ENCODE measurements at regions not wholly inside any gene's neighbourhood (a gene's known extent, or its start where the extent isn't known, plus 50 kb on each side); places are given as distances from the start of the nearest gene placed in this dataset.
"Not testable (repeated sequence)": the region's sequence is repeated elsewhere in the genome, so short reads cannot be mapped to it uniquely, and the experiment has no call there.

DNA sequence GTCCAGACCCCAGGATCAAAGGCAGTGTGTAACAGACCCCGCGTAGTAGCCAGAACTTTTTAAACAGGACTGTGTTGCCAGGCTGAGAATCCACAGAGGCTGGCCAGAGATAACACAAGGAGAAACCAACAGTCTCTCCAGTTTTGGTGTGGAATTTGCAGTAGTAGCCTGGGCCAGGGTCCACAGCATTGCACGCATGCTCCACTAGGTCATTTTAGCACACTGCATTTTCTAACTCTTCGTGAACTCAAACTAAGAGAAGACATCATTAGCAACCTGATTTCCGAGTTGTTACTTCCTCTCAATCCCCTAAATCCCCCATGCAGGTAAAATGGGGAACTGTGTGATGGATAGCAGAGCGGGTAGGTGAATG lies 119.6 kb downstream of the BOD1 start:
- in situ Hi-C loops (cut with HindIII; ENCODE audit: low sequenced_read_pairs): no loop called here

DNA sequence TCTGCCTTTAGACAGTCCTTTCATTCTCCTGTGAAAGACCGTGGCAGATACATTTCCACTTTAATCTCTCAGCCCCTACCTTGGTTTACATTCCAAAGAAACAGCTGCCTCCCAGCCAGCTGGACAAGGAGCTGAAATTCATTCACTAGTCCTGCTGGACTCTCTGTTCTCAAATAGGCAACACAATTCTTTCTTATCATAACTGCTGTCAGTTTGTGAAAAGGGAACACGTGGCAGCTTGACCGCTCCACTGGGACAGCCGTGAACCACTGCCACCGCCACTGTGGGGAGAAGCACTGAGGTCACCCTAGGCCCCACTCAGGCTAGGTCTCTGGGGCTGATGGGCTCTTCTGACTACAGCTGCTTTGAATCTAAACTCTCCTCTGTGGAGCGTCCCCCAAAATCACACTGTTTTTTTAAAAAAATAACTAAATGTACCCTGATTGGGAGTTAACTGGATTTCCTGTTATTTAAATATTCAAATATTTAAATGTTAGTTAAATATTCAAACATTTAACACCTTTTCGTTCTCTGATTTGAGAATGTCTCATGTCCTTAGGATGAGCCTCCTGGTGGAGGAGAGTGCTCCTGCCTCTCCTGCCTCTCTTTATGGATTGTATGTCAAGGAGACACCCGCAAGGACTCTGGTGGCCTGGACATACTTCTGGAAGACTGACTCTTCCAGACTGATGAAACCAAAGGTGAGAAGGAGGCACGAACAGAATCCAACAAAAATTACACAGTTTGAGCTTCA lies 120.1 kb downstream of the BOD1 start:
- in situ Hi-C loops (cut with HindIII; ENCODE audit: low sequenced_read_pairs): no loop called here

DNA sequence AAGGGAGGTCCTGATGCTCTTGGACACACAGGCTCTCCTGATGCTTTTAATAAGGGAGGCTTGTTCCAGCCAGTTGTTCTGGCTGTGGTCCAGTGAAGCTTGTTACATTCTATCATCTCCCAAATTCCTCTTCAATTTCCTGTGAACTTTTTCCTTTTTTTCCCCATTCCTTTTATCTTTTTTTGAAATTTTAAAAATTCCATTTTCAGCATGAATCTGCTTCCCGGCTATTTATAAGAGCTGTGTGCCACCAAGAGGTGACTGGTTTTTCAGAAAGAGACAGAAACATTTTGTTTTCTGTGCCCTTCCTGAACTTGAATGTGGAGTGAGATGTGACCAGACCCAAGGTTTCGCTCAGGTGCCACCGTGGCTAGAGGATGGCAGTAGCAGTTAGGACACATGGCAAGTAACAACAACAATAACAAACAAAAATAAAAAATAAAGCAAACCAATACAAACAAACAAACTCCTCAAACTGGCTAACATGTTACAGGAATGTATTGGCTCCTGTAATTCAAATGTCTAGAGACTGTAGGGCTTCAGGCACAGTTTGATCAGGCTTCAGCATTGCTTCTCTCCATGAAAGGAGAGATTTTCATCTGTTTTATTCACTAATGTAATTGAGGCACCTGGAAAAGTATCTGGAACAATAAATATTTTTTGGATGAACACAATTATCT lies 121.1 kb downstream of the BOD1 start:
- in situ Hi-C loops (cut with HindIII; ENCODE audit: low sequenced_read_pairs): no loop called here

DNA sequence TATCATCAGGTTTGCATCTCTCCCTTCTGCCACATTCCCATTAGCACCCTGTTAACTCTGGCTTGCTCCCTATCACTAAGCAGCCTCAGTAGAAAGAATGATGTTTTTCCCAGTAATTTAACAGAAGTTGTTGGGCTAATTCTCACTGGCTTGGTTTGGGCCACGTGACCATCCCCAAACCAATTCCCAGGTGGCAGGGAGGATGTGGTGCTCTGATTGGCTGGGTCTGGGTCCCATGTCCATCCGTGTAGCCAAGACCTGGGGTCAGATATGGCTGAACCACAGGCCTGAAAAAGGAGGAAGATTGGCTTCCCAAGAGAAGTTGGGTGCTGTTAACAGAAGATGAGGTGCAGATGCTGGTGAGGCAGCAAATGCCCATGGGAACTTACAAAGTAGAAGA lies 122.0 kb downstream of the BOD1 start:
- in situ Hi-C loops (cut with HindIII; ENCODE audit: low sequenced_read_pairs): no loop called here

DNA sequence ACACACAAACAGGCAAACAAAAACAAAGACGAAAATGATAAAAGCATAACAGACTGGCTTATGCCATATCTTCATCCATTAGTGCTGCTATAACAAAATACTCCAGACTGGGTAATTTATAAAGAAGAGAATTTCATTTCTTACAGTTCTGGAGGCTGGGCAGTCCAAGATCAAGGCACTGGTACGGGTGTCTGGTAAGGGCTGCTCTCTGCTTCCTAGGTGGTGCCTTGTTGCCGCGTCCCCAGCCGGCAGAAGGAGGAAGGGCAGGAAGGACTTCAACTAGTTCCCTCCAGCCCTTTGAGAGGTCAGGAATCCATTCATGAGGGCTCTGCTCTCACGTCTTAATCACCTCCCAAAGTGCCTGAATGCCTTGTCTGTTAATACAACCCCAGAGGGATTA lies 122.6 kb downstream of the BOD1 start:
- in situ Hi-C loops (cut with HindIII; ENCODE audit: low sequenced_read_pairs): no loop called here

DNA sequence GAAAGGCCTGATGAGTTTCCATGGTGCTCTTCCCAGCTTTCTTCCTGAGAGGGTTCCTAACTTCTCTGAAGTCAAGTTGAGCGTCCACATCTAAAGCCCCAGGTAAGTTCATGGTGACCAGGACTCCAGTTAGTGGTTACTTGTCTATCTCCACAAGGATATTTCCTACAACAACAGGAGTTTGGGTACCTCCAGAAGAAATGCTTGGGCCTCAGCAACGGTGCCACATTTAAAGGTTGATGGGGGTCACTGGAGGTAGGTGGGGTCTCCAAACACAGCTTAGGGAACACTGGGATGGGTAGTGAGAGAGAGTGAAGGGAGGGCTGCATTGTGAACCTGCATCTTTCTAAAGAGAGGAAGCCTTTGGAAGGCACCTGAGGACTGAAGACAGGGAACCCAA lies 123.4 kb downstream of the BOD1 start:
- in situ Hi-C loops (cut with HindIII; ENCODE audit: low sequenced_read_pairs): no loop called here

DNA sequence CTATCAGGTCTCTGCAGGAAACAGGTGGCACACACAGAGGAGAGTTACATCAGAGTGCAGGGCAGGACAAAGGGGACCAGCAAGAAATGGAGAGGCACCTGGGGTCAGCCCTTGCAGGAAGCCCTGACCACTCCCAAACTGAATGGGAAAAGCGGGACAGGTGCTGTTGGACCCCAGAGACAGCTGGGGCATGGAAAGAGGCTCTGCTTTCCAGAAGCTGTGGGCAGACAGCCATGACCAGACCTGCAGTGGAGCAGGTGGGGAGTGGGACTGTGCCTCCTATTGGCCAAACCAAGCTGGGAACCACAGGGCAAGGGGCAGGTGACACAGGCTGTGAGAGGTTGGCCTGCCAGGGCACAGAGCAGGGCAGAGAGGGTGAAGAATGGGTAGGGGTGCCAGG lies 125.8 kb downstream of the BOD1 start:
- in situ Hi-C loops (cut with HindIII; ENCODE audit: low sequenced_read_pairs): no loop called here

DNA sequence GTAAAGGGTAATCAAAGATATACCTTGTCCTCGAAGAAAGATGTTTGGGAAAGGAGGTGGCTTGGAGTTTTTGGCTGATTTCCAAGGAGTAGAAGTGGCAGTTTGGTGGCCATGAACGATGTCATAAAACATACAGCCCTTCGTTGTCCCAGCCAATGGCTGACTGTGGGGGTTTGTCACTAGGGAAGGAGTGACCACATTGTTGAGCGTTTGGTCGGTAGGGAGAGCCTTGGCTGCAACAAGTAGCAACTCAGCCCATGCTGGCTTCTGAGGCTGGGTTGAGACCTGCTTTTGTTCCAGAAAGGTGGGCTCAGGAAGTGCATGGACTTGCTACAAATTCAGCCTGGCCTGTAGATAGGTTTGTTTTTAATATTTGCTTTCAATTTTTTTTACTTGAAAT lies 128.3 kb downstream of the BOD1 start:
- in situ Hi-C loops (cut with HindIII; ENCODE audit: low sequenced_read_pairs): no loop called here

DNA sequence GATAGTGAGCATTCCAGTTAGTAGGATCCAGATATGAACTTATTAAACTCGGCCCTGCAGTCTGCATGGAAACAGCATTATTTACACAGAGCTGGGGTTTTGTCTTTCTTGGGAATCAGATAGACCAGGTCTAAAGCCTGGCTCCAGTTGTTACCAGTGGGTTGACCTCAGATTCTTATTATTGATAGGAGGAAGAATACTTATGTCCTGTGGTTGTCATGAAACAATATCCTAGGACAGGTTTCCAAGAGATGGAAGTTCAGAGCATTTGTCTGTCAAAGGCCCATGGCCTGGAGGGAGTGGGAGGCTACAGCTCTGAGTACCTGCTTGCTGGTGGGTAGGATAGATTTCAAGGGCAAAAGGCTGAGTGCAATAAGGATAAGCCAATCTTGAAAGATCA lies 129.2 kb downstream of the BOD1 start:
- in situ Hi-C loops (cut with HindIII; ENCODE audit: low sequenced_read_pairs): no loop called here

DNA sequence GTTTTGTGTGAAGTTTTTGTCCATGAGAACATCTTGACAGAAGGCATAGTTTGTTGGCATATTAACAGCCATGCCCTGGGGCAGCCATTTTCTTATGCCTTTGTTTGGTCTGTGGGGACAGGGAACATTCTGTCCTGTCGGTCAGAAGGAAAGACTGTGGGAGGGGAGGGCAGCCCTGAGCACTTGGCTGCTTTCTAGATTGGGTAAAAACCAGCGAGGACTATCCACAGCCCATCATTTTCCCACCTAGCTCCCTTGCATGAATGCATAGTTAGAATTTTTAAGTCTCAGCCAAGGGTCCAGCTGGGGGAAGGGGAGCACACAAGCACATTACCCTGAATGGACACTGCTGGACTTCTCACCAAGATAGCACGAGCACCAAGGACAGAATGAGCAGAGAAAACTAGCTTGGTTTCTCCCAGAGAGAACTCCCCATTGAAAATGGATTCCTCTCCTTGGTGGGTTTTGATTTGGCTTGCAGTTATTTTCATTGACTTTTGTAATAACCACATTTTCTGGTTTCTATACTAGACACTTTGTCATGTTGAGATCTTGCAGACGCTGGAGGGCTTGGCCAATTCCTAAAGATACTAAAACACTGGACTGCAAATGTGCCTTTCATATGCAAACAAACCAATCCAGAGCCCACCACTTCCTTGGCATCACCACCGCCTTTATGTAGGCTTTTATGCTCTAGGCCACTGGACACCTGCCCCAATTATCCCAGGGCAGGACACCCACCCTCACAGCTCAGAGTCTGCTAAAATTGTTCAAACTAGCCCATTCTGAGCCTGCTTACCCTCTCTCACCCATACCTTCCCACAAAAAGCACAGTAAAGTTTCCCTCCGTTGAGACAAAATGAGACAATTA lies 129.9 kb downstream of the BOD1 start:
- in situ Hi-C loops (cut with HindIII; ENCODE audit: low sequenced_read_pairs): no loop called here

DNA sequence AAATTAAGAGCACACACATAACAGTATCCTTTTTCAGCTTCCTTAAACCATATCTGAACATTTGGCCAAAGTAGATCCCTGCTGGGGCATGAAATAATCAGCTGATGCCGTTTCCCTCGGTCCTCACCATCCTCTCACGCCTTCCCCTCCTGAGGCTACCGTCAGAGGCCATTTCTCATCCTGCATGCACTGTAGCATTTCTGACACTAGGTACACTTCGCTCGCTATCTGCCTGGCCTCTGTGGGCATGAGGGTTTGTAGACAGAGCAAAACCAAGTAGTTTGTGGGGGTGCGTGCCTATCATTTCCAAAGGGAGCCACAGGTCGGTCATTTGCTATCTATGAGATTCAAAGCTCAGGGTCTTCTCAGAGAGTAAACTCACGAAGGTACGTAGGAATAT lies 131.9 kb downstream of the BOD1 start:
- in situ Hi-C loops (cut with HindIII; ENCODE audit: low sequenced_read_pairs): no loop called here

DNA sequence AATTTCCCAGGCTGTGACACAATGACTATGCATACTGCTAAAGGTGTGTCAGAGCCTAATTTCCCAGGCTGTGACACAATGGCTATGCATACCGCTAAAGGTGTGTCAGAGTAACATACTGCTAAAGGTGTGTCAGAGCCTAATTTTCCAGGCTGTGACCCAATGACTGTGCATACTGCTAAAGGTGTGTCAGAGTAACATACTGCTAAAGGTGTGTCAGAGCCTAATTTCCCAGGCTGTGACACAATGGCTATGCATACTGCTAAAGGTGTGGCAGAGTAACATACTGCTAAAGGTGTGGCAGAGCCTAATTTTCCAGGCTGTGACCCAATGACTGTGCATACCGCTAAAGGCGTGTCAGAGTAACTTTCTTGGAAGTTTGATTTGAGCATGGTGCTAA lies 132.9 kb downstream of the BOD1 start:
- in situ Hi-C loops (cut with HindIII; ENCODE audit: low sequenced_read_pairs): not testable (repeated sequence)

DNA sequence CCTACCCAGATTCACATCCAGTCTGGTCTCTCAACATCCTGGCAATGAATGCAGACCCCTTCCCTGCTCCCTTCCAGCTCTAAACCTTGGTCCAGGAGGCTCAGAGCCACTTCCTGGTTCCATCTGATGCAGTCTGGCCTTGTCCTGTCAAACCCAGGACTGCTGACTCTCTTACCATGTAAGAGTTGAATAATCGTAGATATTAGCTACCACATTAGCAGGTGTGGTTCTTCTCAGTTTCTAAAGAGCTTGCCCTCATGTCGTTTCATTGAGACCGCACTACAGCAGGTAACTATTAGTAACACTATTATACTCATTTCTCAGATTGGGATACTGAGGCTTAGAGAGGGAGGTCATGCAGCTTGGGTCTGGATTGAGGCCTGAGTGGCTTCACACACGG lies 133.3 kb downstream of the BOD1 start:
- in situ Hi-C loops (cut with HindIII; ENCODE audit: low sequenced_read_pairs): no loop called here

DNA sequence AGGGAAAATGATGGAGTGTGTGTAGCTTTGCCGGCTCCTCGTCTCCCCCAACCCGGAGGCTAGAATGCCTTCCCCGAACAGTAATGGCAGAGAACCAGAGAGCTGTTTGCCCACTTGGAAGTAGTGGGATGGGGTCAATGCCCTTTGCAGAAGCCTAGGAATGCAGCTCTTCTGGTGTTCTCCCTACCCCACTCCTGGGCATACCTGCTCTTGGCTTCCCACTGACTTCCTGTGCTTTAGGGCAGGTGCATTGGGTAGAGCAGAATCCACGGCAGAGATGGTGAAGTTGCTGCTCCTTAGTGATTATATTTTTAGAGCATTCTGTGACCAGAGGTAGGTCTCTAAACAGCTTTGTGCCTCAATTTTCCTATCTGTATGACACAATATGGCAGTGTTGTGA lies 134.6 kb downstream of the BOD1 start:
- in situ Hi-C loops (cut with HindIII; ENCODE audit: low sequenced_read_pairs): no loop called here

DNA sequence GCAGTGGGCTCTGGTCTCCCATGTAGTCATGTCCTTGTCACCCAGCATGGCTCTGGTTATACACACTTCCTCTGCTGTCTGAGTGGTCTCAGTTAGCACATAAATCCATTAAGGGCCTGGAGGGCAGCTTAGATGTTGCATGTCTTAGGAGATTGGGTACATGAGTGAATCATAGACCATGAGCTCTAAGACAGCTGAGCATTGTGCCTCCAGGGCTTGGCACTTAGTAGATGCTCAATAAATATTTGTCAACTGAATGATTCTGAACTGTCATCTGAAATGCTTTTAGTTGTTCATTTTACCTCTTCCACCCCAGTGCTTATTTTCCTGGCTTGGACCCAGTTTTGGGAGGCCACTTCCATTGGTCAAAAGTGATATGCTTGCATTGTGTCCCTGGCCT lies 135.6 kb downstream of the BOD1 start:
- in situ Hi-C loops (cut with HindIII; ENCODE audit: low sequenced_read_pairs): no loop called here

DNA sequence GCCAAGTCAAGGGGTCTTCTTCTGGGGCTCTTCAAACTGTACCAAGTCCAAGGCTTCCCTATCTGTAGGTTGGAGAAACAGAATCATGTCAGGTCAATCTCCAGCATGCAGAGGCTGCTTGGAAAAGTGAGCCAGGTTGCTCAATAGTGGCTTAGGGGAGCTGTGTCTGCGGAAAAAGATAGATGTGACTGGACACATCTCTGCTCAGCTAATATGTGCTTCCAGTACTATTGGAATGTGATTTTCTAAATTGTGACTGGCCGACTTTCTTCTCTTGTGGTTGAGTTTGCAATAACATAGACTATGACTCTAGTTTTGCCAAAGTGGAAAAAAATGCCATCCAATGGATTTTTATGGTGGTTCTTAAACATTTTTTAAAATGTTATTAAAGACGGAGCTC lies 136.7 kb downstream of the BOD1 start:
- in situ Hi-C loops (cut with HindIII; ENCODE audit: low sequenced_read_pairs): no loop called here

DNA sequence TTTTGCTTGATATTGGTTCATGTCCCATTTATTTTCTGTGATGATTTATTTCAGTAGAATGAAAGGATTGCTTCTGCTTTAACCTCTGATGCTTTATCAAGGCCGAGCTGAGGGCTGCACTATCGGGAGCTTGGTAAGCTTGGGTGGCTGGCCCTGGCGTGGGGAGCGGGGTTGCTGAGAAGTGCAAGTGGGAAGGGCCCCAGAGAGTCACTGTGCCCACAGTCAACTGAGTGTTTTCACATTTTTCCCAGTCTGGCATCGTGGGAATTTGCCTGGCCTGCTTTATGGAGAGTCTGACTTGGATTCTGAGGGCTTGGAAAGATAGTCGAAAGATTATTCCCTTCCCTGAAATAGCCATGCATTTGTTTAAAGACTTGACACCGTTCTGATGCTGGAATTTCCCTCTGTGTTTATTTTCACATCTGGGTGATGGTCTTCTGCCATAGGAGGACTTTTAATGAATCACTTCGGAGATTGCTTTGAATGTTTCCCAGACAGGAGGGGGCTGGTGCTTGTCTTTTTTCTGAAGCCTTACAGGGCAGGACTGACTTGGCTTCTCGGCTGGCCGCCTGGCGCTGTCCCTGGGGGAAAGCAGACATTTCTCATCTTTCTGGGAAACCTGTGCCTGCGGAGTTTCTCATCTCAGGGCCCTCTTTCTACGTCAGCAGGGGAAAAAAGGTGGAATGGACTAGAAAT lies 139.0 kb downstream of the BOD1 start:
- in situ Hi-C loops (cut with HindIII; ENCODE audit: low sequenced_read_pairs): no loop called here

DNA sequence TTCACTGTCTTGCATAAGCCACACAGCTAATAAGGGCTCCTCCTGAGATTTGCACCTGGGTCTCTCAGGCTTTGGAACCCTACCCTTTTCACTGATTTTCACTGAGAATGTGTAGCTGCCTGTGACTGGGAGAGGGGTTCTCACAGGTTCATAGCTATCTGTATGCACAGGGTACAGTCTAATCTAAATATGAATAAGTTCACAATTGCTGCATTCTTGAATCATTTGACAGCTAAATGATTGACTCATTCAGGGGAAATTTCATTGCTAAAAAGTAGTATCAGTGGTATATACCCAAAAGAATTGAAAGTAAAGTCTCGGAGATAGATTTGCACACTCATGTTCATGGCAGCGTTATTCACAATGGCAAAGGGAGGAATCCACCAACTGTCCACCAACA lies 140.7 kb downstream of the BOD1 start:
- in situ Hi-C loops (cut with HindIII; ENCODE audit: low sequenced_read_pairs): no loop called here

DNA sequence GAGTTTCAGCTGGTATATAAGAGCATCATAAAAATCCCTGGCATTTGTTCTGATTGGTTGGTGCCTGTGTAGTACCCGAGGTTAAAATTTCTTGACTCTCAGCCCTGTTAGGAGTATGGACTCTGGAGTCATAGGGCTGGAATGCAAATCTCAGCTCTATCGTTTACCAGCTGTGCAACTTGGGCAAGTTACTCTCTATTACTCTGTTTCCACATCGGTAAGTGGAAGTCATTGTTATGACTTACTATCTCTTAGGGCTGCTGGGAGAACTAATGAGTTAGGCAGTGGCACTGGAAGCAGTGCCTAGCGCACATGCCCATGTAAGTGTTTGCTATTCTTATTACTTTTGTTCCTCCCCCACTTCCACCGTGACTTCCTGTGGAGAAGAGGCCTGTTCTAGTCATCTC lies 141.6 kb downstream of the BOD1 start:
- in situ Hi-C loops (cut with HindIII; ENCODE audit: low sequenced_read_pairs): loop anchor here (5.0 kb wide), 1 partner anchor 63 kb away; no protein-coding TSS in a partner anchor

DNA sequence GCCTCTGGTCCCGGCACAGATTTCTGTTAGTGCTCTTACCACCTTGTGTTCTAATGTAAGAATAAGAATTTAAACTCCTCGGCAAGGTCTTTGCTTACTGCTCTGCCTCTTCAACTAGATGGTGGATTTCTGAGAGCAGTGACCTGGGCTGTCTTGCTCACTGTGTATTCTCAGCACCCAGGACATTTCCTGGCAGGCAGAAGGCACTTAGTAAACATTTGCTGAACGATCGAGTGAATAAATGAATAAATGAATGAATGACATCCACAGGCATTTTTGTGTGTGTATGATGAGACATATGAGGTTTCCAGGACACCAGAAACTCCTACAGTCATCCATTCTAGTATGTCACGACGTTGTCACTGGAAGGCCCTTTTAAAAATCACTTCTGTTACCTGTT lies 143.2 kb downstream of the BOD1 start:
- in situ Hi-C loops (cut with HindIII; ENCODE audit: low sequenced_read_pairs): loop anchor here (5.0 kb wide), 1 partner anchor 61 kb away; no protein-coding TSS in a partner anchor

DNA sequence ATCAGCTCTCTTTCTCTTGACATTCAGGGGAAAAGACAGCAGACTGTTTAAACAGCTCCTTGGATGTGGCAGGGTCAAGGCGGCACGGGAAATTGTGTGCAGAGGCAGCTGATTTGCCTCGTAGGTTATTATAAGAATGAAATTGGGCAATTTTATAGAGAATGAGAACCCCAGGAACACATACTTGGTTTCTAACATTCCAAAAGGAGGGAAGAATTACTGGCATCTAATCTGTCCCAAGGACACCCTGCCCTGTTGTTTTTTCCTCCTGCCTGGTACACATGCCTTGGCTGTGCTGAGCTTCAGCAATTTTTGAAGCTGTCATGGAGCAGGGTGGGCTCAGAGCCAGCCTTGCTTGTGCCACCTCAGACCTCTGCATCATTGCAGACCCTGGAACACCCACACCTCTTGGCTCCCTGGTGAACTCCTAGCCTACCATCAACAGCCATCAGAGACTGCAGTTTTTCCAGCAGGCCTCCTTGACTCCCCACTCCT lies 143.6 kb downstream of the BOD1 start:
- in situ Hi-C loops (cut with HindIII; ENCODE audit: low sequenced_read_pairs): loop anchor here (5.0 kb wide), 1 partner anchor 61 kb away; no protein-coding TSS in a partner anchor
